SU-DHL-6 (cell line): ENCODE measurements at regions not wholly inside any gene's neighbourhood (a gene's known extent, or its start where the extent isn't known, plus 50 kb on each side); places are given as distances from the start of the nearest gene placed in this dataset.

Experiments
- CTCF ChIP-seq: fragments of 200-600 bp; sonication (generic); IDR thresholded peaks from one replicate; pipeline ENCODE4 v1.5.1; 2017; ENCODE audit warnings: antibody characterized with exemption, mild to moderate bottlenecking, low read length, moderate library complexity; ENCODE audit not compliant: insufficient read depth, poor library complexity, severe bottlenecking
- EZH2phosphoT487 ChIP-seq: fragments of 200-600 bp; sonication (generic), shearing (Covaris generic); conservative IDR thresholded peaks from 2 replicates; pipeline ENCODE4 v1.6.1; 2018; ENCODE audit warnings: mild to moderate bottlenecking, antibody characterized with exemption, low read length, moderate library complexity, mixed read lengths

- no peak for TF ChIP-seq CTCF
- no peak for TF ChIP-seq EZH2phosphoT487
Observed at GRCh38 chr7:26076691-26077090, 75.3 kb upstream of the NFE2L3 start.
